Mesenchymal stem cell (in vitro differentiated cells and primary cell): ENCODE measurements at regions not wholly inside any gene's neighbourhood (a gene's known extent, or its start where the extent isn't known, plus 50 kb on each side); places are given as distances from the start of the nearest gene placed in this dataset.

ENCODE experiments used
- DNase-seq: peaks from one replicate; pipeline ENCODE4 v3.0.0-alpha.2; 2013
- H2AFZ ChIP-seq: one replicate; pipeline ENCODE4 v1.6.1; 2013; ENCODE audit warnings: low read depth, mild to moderate bottlenecking, control low read depth, inconsistent platforms, low read length, moderate library complexity
- H2AK5ac ChIP-seq: 2 replicates; pipeline ENCODE4 v1.6.1; 2013; ENCODE audit warnings: low read length, moderate library complexity, mild to moderate bottlenecking, inconsistent platforms; ENCODE audit not compliant: severe bottlenecking
- H2BK120ac ChIP-seq: one replicate; pipeline ENCODE4 v1.6.1; 2013; ENCODE audit warnings: low read depth, mild to moderate bottlenecking, inconsistent platforms, low read length, moderate library complexity
- H2BK12ac ChIP-seq, 2 experiments: one replicate each; pipeline ENCODE4 v1.6.1; 2013; ENCODE audit warnings: inconsistent platforms in 2 of 2, low read length in 2 of 2, mild to moderate bottlenecking in 2 of 2, moderate library complexity in 2 of 2, control low read depth in 1 of 2
- H2BK15ac ChIP-seq: one replicate; pipeline ENCODE4 v1.6.1; 2013; ENCODE audit warnings: mild to moderate bottlenecking, low read depth, inconsistent platforms; ENCODE audit not compliant: poor library complexity, severe bottlenecking
- H2BK5ac ChIP-seq: 2 replicates; pipeline ENCODE4 v1.6.1; 2013; ENCODE audit warnings: low read depth, mild to moderate bottlenecking, low read length, control low read depth, inconsistent platforms; ENCODE audit not compliant: poor library complexity, severe bottlenecking
- H3K14ac ChIP-seq, 2 experiments: one replicate each; pipeline ENCODE4 v1.6.1; 2013; ENCODE audit warnings: inconsistent platforms in 2 of 2, low read length in 2 of 2, control low read depth in 1 of 2, mild to moderate bottlenecking in 1 of 2, moderate library complexity in 1 of 2
- H3K18ac ChIP-seq, 2 experiments: one replicate each; pipeline ENCODE4 v1.6.1; 2013; ENCODE audit warnings: inconsistent platforms in 2 of 2, low read length in 2 of 2, control low read depth in 1 of 2, low read depth in 1 of 2, mild to moderate bottlenecking in 1 of 2
- H3K23ac ChIP-seq, 2 experiments: one replicate each; pipeline ENCODE4 v1.6.1; 2013; ENCODE audit warnings: inconsistent platforms in 2 of 2, low read length in 2 of 2, mild to moderate bottlenecking in 2 of 2, moderate library complexity in 2 of 2, control low read depth in 1 of 2
- H3K27ac ChIP-seq: 2 replicates; pipeline ENCODE4 v1.5.1; 2013; ENCODE audit warnings: mild to moderate bottlenecking, moderate library complexity, low read length, control low read depth, inconsistent platforms; ENCODE audit not compliant: poor library complexity, severe bottlenecking
- H3K27me3 ChIP-seq, 2 experiments: 2 replicates each; pipeline versions ENCODE4 v1.6.1 to v1.7.0; 2013; ENCODE audit warnings: low read length in 2 of 2, mild to moderate bottlenecking in 2 of 2, moderate library complexity in 2 of 2, control low read depth in 1 of 2, inconsistent platforms in 1 of 2; ENCODE audit not compliant: control insufficient read depth in 1 of 2, insufficient read depth in 1 of 2
- H3K36me3 ChIP-seq, 2 experiments: 2 replicates each; pipeline versions ENCODE4 v1.6.1 to v1.7.0; 2013; ENCODE audit warnings: low read length in 2 of 2, control low read depth in 1 of 2, inconsistent platforms in 1 of 2, low read depth in 1 of 2, mild to moderate bottlenecking in 1 of 2; ENCODE audit not compliant: insufficient read depth in 2 of 2, control insufficient read depth in 1 of 2
- H3K4ac ChIP-seq, 2 experiments: one replicate each; pipeline ENCODE4 v1.6.1; 2013; ENCODE audit warnings: inconsistent platforms in 2 of 2, low read length in 2 of 2, mild to moderate bottlenecking in 2 of 2, moderate library complexity in 2 of 2, control low read depth in 1 of 2, low read depth in 1 of 2
- H3K4me1 ChIP-seq: 2 replicates; pipeline ENCODE4 v1.6.1; 2013; ENCODE audit warnings: low read depth, low read length, control low read depth; ENCODE audit not compliant: control insufficient read depth, insufficient read depth
- H3K4me2 ChIP-seq: 2 replicates; pipeline ENCODE4 v1.6.1; 2013; ENCODE audit warnings: low read length, mild to moderate bottlenecking, inconsistent platforms; ENCODE audit not compliant: poor library complexity, severe bottlenecking
- H3K4me3 ChIP-seq, 2 experiments: 2 replicates each; pipeline versions ENCODE4 v1.5.1 to v1.7.0; 2013; ENCODE audit warnings: low read length in 2 of 2, mild to moderate bottlenecking in 2 of 2, control low read depth in 1 of 2, low read depth in 1 of 2; ENCODE audit not compliant: insufficient read depth in 1 of 2
- H3K79me1 ChIP-seq: replicated peaks from 2 replicates; pipeline ENCODE4 v1.6.1; 2013; ENCODE audit warnings: mild to moderate bottlenecking, control low read depth, low read length, inconsistent platforms; ENCODE audit not compliant: poor library complexity, severe bottlenecking
- H3K9ac ChIP-seq: 2 replicates; pipeline ENCODE4 v1.7.0; 2013; ENCODE audit warnings: mild to moderate bottlenecking, low read length, moderate library complexity
- H3K9me3 ChIP-seq: 2 replicates; pipeline ENCODE4 v1.7.0; 2013; ENCODE audit warnings: mild to moderate bottlenecking, low read length; ENCODE audit not compliant: control insufficient read depth
- H4K8ac ChIP-seq: one replicate; pipeline ENCODE4 v1.6.1; 2013; ENCODE audit warnings: inconsistent platforms, mild to moderate bottlenecking, low read length, moderate library complexity
- H4K91ac ChIP-seq: one replicate; pipeline ENCODE4 v1.6.1; 2013; ENCODE audit warnings: mild to moderate bottlenecking, low read length, inconsistent platforms
- WGBS: methylation state at CpG from one replicate; pipeline ENCODE4 v1.1.7; 2013; ENCODE audit warnings: mixed read lengths; 5-methylcytosine and 5-hydroxymethylcytosine counted together

DNA sequence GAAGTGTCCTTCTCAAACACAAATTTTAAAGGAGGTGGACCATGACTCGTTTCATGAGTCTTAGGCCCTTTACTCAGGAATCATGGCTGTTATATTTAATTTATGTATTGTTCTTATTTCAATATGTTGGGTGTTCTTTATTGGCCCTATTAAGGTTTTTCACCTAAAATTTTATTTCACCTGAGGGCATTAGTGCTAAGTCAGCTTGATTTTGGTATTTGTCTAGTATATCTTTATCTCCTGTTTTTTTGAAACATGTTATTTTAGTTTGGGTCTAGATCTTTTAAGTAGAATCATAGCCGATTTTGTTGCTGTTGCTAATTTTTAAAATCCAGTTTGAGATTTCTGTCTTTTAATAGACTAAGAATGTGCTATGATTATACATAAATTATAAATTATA is 430.4 kb downstream of the RPS6KC1 start:
- H4K91ac ChIP-seq: no peak overlapping the region
- no peak for DNase-seq
- no peaks in the 10 kb centered on the region for H3K36me3 ChIP-seq
- no peak overlapping the region for H3K18ac ChIP-seq
- no CpG with 5 or more reads among the region's 2 CpGs for WGBS
- H3K9me3 ChIP-seq: no peaks in the 10 kb centered on the region
- H2AK5ac ChIP-seq: no peak overlapping the region
- H2AFZ ChIP-seq: no peak overlapping the region
- no peak overlapping the region for H2BK120ac ChIP-seq
- no peak overlapping the region for H3K14ac ChIP-seq
- no peaks in the 10 kb centered on the region for H3K79me1 ChIP-seq
- H3K4ac ChIP-seq: no peak overlapping the region
- H3K23ac ChIP-seq: no peak overlapping the region
- H2BK15ac ChIP-seq: no peak overlapping the region
- no peak overlapping the region for H3K4me3 ChIP-seq
- no peaks in the 10 kb centered on the region for H3K4me1 ChIP-seq
- H2BK12ac ChIP-seq: no peak overlapping the region
- no peak overlapping the region for H3K4me2 ChIP-seq
- no peak overlapping the region for H3K27ac ChIP-seq
- no peak overlapping the region for H4K8ac ChIP-seq
- no peak overlapping the region for H3K9ac ChIP-seq
- no peak overlapping the region for H2BK5ac ChIP-seq
- H3K27me3 ChIP-seq: no peaks in the 10 kb centered on the region

GRCh38 chr1:213484333-213484732 is 433.3 kb downstream of the RPS6KC1 start:
- no peak overlapping the region for H3K18ac ChIP-seq
- no peak overlapping the region for H2BK15ac ChIP-seq
- no peak overlapping the region for H3K23ac ChIP-seq
- H2BK120ac ChIP-seq: no peak overlapping the region
- H3K14ac ChIP-seq: no peak overlapping the region
- H3K9ac ChIP-seq: no peak overlapping the region
- H3K4me2 ChIP-seq: no peak overlapping the region
- H2AFZ ChIP-seq: no peak overlapping the region
- no peaks in the 10 kb centered on the region for H3K27me3 ChIP-seq
- H3K79me1 ChIP-seq: no peaks in the 10 kb centered on the region
- no peaks in the 10 kb centered on the region for H3K4me1 ChIP-seq
- H4K8ac ChIP-seq: no peak overlapping the region
- no peak overlapping the region for H2AK5ac ChIP-seq
- H3K36me3 ChIP-seq: no peaks in the 10 kb centered on the region
- no peak overlapping the region for H3K4ac ChIP-seq
- no peak overlapping the region for H3K27ac ChIP-seq
- DNase-seq: no peak
- 48% methylated on average over 2 of the region's 3 CpGs for WGBS
- no peak overlapping the region for H4K91ac ChIP-seq
- no peak overlapping the region for H2BK5ac ChIP-seq
- H3K9me3 ChIP-seq: no peaks in the 10 kb centered on the region
- H3K4me3 ChIP-seq: no peak overlapping the region
- no peak overlapping the region for H2BK12ac ChIP-seq

- H4K8ac ChIP-seq: no peak overlapping the region
- H3K4me2 ChIP-seq: no peak overlapping the region
- no peak overlapping the region for H2BK12ac ChIP-seq
- H3K4me3 ChIP-seq: no peak overlapping the region
- no peak overlapping the region for H3K23ac ChIP-seq
- H2AFZ ChIP-seq: no peak overlapping the region
- no peak overlapping the region for H2AK5ac ChIP-seq
- H2BK5ac ChIP-seq: no peak overlapping the region
- no peaks in the 10 kb centered on the region for H3K36me3 ChIP-seq
- H3K9me3 ChIP-seq: no peaks in the 10 kb centered on the region
- H3K14ac ChIP-seq: no peak overlapping the region
- H2BK15ac ChIP-seq: no peak overlapping the region
- no CpG with 5 or more reads among the region's 1 CpG for WGBS
- H3K27me3 ChIP-seq: no peaks in the 10 kb centered on the region
- H3K4ac ChIP-seq: no peak overlapping the region
- H3K18ac ChIP-seq: no peak overlapping the region
- no peak for DNase-seq
- H3K27ac ChIP-seq: no peak overlapping the region
- no peak overlapping the region for H4K91ac ChIP-seq
- no peaks in the 10 kb centered on the region for H3K79me1 ChIP-seq
- H3K4me1 ChIP-seq: no peaks in the 10 kb centered on the region
- H2BK120ac ChIP-seq: no peak overlapping the region
- no peak overlapping the region for H3K9ac ChIP-seq
These were observed 433.7 kb downstream of the RPS6KC1 start for GRCh38 chr1:213484758-213485157.

- no peak for DNase-seq
- Histone ChIP-seq H3K4me1 (no peaks in the 10 kb centered on the region), H3K14ac (no peak overlapping the region), H2AK5ac (no peak overlapping the region), H2BK15ac (no peak overlapping the region), H3K4me2 (no peak overlapping the region), H3K36me3 (no peaks in the 10 kb centered on the region), H3K79me1 (no peaks in the 10 kb centered on the region), H3K27ac (no peak overlapping the region), H3K27me3 (no peaks in the 10 kb centered on the region), H3K18ac (no peak overlapping the region), H4K8ac (no peak overlapping the region), H4K91ac (no peak overlapping the region), H2BK12ac (no peak overlapping the region), H3K4me3 (no peak overlapping the region), H2BK120ac (no peak overlapping the region), H3K23ac (no peak overlapping the region), H2AFZ (no peak overlapping the region), H2BK5ac (no peak overlapping the region), H3K9me3 (no peaks in the 10 kb centered on the region), H3K9ac (no peak overlapping the region), H3K4ac (no peak overlapping the region)
- WGBS: no CpG with 5 or more reads among the region's 3 CpGs
These were observed 435.4 kb downstream of the RPS6KC1 start for GRCh38 chr1:213486488-213486887.
